ENCODE measurements at regions not wholly inside any gene's neighbourhood (a gene's known extent, or its start where the extent isn't known, plus 50 kb on each side); places are given as distances from the start of the nearest gene placed in this dataset.

- no peak for DNase-seq (ENCODE audit: low read depth in 2 of 2)
Observed at GRCh38 chrX:129077424-129078170, 445.7 kb downstream of the SMARCA1 start.

- DNase-seq (ENCODE audit: low read depth in 2 of 2), result no peak
Observed at GRCh38 chrX:129071390-129071789, 451.9 kb downstream of the SMARCA1 start.

DNA sequence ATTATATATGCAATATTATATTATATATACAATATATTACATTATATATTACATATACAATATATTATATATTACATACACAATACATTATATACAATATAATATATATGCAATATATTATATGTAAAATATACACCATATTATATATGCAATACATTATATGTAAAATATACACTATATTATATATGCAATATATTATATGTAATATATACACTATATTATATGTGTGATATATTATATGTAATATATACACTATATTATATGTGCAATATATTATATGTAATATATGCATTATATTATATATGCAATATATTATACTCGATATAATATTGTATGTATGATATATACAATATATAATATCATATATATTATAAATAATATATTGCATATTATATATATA lies 457.4 kb downstream of the SMARCA1 start:
- DNase-seq (ENCODE audit: low read depth in 2 of 2), result no peak

DNA sequence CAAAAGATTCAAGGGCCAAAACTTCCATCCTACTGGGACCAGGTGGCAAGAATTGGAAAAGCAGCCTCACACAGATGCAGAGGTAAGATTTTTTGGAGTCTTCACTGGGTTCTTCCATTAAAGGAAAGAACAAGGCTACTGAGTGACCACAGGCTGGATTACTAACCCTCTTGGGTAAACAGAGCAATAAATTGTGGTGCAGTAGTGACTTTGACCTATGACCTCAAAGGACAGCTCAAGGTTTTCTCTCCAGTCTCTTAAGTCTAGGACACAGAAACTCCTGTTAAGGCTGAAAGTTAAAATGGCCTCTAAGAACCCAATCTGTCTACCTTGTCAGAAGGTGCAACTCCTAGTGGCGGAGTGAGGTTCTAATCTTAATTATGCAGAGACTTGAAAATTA lies 464.9 kb downstream of the SMARCA1 start:
- no peak for DNase-seq (ENCODE audit: low read depth in 2 of 2)

DNA sequence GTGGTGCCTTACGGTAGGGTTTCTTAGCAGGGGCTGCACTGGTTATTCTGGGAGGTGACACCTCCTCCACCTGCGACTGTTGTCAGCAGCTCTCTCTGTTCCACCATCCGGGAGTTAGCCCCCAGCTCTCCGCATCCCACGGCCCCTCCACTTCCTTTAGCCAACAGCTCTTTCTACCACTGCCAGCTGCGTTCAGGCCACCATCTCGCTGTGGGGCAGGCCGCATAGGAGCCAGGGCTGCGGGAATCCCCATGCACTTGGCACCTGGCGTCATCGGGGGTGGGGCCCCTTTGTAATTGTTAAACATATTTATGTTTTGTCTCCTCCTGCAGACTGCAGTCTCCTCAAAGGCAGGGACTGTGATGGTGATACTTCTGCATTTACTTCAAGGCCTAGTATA lies 480.2 kb downstream of the SMARCA1 start:
- no peak for DNase-seq (ENCODE audit: low read depth in 2 of 2)

GRCh38 chrX:129041319-129041718 lies 482.0 kb downstream of the SMARCA1 start:
- no peak for DNase-seq (ENCODE audit: low read depth in 2 of 2)

GRCh38 chrX:129040124-129040523 lies 483.2 kb downstream of the SMARCA1 start:
- no peak for DNase-seq (ENCODE audit: low read depth in 2 of 2)

GRCh38 chrX:129039176-129039575 lies 484.1 kb downstream of the SMARCA1 start:
- DNase-seq (ENCODE audit: low read depth in 2 of 2), result no peak

- no peak for DNase-seq (ENCODE audit: low read depth in 2 of 2)
Observed at GRCh38 chrX:129037389-129037788, 485.9 kb downstream of the SMARCA1 start.

- DNase-seq (ENCODE audit: low read depth in 2 of 2), result no peak
Observed at GRCh38 chrX:129035180-129035579, 488.1 kb downstream of the SMARCA1 start.

- DNase-seq (ENCODE audit: low read depth in 2 of 2), result no peak
Observed at GRCh38 chrX:129034196-129034595, 489.1 kb downstream of the SMARCA1 start.

GRCh38 chrX:129026202-129026601 lies 497.1 kb downstream of the SMARCA1 start:
- DNase-seq (ENCODE audit: low read depth in 2 of 2), result no peak

DNA sequence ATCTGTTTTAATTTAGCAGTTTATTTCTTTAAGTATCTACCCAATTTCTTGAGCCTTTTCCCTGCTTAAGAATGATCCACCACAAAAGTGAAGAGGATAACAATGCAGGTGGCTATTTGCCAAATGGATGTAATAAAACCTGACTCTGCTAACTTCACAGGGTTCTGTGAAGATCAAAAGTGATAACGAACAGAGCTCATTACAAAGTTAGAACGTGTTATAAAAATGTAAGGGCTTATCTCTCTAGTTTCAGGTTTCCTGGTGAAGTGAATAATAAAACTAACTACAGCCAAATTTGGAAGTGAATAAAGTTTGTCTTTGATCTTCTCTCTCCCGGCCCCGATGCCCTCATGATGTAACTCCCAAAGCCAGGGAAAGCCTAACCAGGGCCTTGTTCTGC lies 497.9 kb downstream of the SMARCA1 start:
- no peak for DNase-seq (ENCODE audit: low read depth in 2 of 2)

- no peak for DNase-seq (ENCODE audit: low read depth in 2 of 2)
Observed at GRCh38 chrX:129019412-129019811, 503.9 kb downstream of the SMARCA1 start.

DNA sequence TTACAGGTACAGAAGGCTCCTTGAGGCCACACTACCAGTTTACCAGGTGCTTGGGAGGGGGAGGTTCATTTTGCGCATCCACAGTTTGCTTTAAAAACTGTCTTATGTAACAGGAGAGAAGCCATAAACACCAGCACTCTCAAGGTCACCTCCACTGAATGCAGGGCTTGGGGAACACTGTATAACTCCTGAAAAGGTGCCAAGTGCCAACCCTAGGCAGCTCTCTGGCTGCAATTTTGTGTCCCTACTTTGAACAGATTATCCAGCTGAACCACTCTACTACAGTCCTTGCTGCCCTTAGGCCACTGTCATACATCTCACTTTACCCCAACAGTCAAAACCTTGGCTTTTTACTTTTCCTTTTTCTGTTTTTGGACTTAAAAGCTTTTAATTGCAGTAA lies 507.9 kb downstream of the SMARCA1 start:
- DNase-seq (ENCODE audit: low read depth in 2 of 2), result no peak

DNA sequence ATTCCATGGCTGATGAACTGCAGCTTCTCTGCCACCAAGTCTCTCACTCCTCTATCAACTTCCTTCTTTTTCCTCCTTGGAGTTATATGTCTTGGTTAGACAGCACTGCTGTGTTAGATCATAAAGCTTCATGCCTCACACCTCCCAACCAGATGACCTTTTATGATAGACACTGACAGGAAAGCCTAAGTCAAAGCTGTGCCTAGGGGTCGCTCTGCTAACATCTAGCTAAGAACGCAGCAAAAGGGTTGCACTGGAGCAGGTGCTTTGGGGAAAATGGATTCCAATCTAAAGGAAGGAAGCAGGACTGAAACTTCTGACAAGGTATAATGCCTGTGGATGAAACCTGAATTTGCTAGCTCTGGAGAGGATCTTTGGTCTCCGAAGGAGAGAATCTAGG lies 509.7 kb downstream of the SMARCA1 start:
- DNase-seq (ENCODE audit: low read depth in 2 of 2), result no peak

DNA sequence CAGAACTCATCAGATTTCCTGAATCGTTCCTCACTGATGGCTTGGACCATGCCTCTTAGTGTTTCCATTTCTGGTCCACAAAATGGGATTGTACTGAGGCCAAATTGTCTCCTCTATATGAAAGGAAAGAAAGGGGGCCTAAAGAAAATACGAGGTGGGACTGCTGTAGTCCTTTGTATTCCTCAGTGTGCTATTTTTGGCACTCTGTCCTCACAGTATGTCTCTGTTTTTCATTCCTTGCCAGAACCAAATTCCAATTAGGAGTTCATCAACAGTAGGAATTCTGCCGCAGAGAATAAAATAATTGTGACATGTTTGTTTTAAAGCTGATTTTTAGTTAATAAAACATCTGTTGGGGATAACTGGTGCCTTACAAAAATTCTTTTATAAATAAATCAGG lies 515.7 kb downstream of the SMARCA1 start:
- DNase-seq (ENCODE audit: low read depth in 2 of 2), result no peak

DNA sequence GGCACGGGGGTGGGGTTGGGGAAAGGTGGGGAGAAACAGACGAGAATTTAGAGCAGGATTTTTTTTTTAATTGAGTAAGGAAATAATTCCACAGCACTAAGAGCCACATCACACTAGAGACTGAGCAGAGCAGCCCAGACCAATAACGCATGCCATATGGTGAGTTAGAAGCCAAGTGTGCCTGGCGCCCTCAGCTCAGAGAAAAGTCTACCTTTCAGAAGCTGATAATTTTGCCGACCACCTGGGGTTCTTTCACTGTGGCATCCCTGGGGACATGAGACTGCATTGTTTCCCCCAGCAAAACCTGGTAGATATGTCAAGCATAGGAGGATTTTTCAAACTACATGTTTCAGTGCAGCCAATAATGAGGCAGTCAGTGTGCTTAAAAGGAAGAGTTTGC lies 516.8 kb downstream of the SMARCA1 start:
- no peak for DNase-seq (ENCODE audit: low read depth in 2 of 2)

DNA sequence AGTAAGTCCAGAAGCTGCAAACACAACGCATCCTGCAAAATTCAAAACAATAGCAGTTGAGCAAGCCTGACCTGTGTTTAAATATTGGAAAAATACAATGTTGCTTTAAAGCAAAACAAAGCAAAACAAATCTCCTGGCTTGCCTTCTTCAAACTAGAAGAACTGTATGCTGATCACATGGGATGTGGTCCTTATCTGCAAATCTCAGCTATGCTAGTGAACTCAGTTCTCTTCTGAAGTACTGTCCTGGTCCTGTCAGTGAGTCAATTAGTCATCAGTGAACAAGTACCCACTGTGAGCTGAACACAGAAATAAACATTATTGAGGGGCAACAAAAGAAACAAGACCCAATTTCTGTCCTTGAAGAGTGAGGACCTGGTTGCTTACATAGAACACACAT lies 522.5 kb downstream of the SMARCA1 start:
- no peak for DNase-seq (ENCODE audit: low read depth in 2 of 2)

DNA sequence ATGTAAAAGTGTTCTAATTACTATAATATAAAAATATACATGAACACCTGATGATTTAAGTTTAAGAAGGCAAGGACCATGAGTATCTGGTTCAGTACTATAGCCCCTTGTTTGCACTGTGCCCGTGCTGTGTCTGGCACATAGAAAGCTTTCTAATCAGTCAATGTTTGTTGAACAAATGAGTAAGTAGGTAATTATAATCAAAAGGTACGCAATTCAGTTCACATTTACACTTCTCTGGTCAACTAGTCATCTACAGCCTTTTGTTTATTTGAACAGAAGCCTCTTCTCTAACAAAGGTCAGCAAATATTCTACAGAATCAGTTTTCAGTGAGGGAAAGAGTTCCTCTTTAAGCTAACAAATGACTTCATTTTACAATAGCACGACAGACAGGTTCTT lies 523.3 kb downstream of the SMARCA1 start:
- no peak for DNase-seq (ENCODE audit: low read depth in 2 of 2)

GRCh38 chrX:128992107-128992971 lies 531.0 kb downstream of the SMARCA1 start:
- DNase-seq (ENCODE audit: low read depth in 2 of 2), result no peak

DNA sequence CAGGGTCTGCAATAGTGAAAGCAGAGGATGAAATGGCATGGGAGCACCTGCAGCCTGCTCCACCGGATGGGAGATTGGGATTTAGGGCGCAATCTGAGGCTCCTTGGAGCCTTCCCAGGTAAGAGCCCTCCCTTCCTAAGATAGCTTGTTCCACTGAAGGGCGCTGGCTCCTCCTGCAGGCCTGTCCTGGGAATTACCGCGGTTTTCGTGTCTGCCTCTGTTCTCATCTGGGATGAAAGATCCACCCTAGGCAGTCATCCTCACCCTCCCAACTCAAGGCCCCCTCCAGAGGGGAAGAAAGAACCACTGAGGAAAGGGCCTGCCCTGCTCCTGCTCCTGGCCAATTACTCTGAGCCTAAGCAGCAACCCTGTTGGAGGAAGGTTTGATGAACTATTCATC lies 547.5 kb downstream of the SMARCA1 start:
- peak in 1 of 2 donors; percentile 4 for DNase-seq (ENCODE audit: low read depth in 2 of 2)

- DNase-seq (ENCODE audit: low read depth in 2 of 2), result no peak
Observed at GRCh38 chrX:128973033-128973432, 550.3 kb downstream of the SMARCA1 start.
